Fibroblast of skin of right quadriceps (primary cell): ENCODE measurements at regions not wholly inside any gene's neighbourhood (a gene's known extent, or its start where the extent isn't known, plus 50 kb on each side); places are given as distances from the start of the nearest gene placed in this dataset.

Experiments
- DNase-seq: peaks from one replicate; pipeline ENCODE4 v3.0.0-alpha.2; 2013

- DNase-seq = no peak
Observed at GRCh38 chr5:178808886-178809285, 50.9 kb upstream of the ZNF354B start.

- no peak for DNase-seq
Observed at GRCh38 chr5:178801021-178801420, 58.7 kb upstream of the ZNF354B start.

- no peak for DNase-seq
Observed at GRCh38 chr5:178797546-178798440, 62.0 kb upstream of the ZNF354B start.

GRCh38 chr5:178797101-178797521, 62.6 kb upstream of the ZNF354B start:
- no peak for DNase-seq

- DNase-seq = no peak
Observed at GRCh38 chr5:178796165-178796945, 63.4 kb upstream of the ZNF354B start.

- no peak for DNase-seq
Observed at GRCh38 chr5:178794433-178794832, 64.0 kb upstream of the ZNF354A start.

GRCh38 chr5:178793696-178794095, 63.2 kb upstream of the ZNF354A start:
- DNase-seq = no peak

- DNase-seq = no peak
Observed at GRCh38 chr5:178793151-178793550, 62.7 kb upstream of the ZNF354A start.

- no peak for DNase-seq
Observed at GRCh38 chr5:178791976-178792375, 61.5 kb upstream of the ZNF354A start.

- DNase-seq = no peak
Observed at GRCh38 chr5:178790371-178790770, 59.9 kb upstream of the ZNF354A start.

GRCh38 chr5:178788381-178789085, 58.1 kb upstream of the ZNF354A start:
- no peak for DNase-seq

GRCh38 chr5:178787889-178788288, 57.4 kb upstream of the ZNF354A start:
- DNase-seq = no peak

- peak; percentile 52 for DNase-seq
Observed at GRCh38 chr5:178786859-178787499, 56.5 kb upstream of the ZNF354A start.

GRCh38 chr5:178786417-178786816, 56.0 kb upstream of the ZNF354A start:
- no peak for DNase-seq

GRCh38 chr5:178785999-178786398, 55.5 kb upstream of the ZNF354A start:
- DNase-seq = peak; percentile 2

GRCh38 chr5:178784391-178784790, 53.9 kb upstream of the ZNF354A start:
- no peak for DNase-seq

GRCh38 chr5:178781936-178782335, 51.5 kb upstream of the ZNF354A start:
- no peak for DNase-seq

- no peak for DNase-seq
Observed at GRCh38 chr5:178780581-178781498, 50.4 kb upstream of the ZNF354A start.
